ENCODE measurements at regions not wholly inside any gene's neighbourhood (a gene's known extent, or its start where the extent isn't known, plus 50 kb on each side); places are given as distances from the start of the nearest gene placed in this dataset.

DNA sequence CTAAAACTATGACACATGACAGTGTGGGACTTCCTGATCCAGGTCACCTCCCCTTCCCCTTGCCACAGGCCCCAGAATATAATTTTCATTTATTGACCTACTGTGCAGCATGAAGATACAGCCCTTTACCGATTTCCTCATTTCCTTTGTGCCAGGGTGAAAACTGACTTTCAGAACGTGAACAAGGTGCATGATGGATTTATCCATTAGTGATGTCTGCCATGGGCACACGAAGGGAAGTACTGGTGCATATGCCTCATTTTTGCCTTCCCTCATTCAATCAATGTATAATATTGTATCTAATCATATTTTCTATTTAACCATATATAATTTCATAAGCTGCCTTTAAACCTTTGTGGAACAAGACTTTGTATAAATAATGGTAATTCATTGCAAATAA, 144.4 kb upstream of the WNT4 start:
- TF ChIP-seq EZH2 (IDR thresholded peaks at IDR 0.05) (no peak), FOXP2 (optimal IDR thresholded peaks at IDR 0.05; ENCODE audit: control extremely low read depth, extremely low read length, insufficient read depth) (no peak)
- Histone ChIP-seq H3K36me3 (ENCODE audit: insufficient read depth, low read length) (no peaks in the 10 kb centered on the region), H3K27ac (no peak overlapping the region), H3K4me3 (no peak overlapping the region), H3K9me3 (ENCODE audit: low read depth, low read length) (no peaks in the 10 kb centered on the region), H3K9ac (ENCODE audit: insufficient read length) (no peak overlapping the region)
- DNase-seq (ENCODE audit: low read depth, low spot score): no peak

DNA sequence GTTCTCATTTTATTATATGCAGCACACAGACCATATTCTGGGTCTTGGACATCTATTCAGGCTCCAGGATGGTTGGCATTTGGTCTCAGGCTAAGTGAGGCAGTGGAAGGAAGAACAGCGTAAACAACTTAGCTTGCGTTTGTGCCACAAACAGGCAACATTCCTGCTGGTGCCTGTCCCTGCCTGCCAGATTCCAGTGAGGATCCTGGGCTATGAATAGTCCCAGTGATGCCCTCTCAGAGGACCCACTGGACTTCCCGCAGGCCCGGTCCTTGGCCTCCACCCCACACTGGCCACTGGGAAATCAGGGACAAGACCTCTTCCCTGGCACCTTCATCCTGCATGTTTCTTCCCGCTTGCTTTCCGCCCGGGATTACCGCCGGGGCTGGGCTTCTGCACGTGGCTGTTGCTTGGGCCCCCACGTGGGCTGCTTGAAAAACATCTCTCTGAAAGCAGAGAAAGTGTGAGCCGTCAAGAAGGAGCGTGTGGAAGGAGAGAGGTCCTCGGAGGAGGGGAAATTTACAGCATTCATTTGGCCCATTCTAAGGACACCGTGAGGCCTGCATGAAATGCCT, 145.1 kb upstream of the WNT4 start:
- H3K4me3 ChIP-seq: no peak overlapping the region
- no peak overlapping the region for H3K9ac ChIP-seq (ENCODE audit: insufficient read length)
- DNase-seq (ENCODE audit: low read depth, low spot score): no peak
- no peaks in the 10 kb centered on the region for H3K36me3 ChIP-seq (ENCODE audit: insufficient read depth, low read length)
- no peak overlapping the region for H3K27ac ChIP-seq
- TF ChIP-seq EZH2 (IDR thresholded peaks at IDR 0.05) (no peak), POLR2AphosphoS5 (IDR thresholded peaks at IDR 0.05; ENCODE audit: borderline replicate concordance, low read depth, low read length) (no peak), FOXP2 (optimal IDR thresholded peaks at IDR 0.05; ENCODE audit: control extremely low read depth, extremely low read length, insufficient read depth) (no peak)
- no peaks in the 10 kb centered on the region for H3K9me3 ChIP-seq (ENCODE audit: low read depth, low read length)

- no peak overlapping the region for H3K9ac ChIP-seq (ENCODE audit: insufficient read length)
- no peak for TF ChIP-seq POLR2AphosphoS5 (IDR thresholded peaks at IDR 0.05; ENCODE audit: borderline replicate concordance, low read depth, low read length)
- TF ChIP-seq EZH2 (IDR thresholded peaks at IDR 0.05): no peak
- TF ChIP-seq FOXP2 (optimal IDR thresholded peaks at IDR 0.05; ENCODE audit: control extremely low read depth, extremely low read length, insufficient read depth): no peak
Observed at GRCh38 chr1:22288593-22289241, 145.8 kb upstream of the WNT4 start.

DNA sequence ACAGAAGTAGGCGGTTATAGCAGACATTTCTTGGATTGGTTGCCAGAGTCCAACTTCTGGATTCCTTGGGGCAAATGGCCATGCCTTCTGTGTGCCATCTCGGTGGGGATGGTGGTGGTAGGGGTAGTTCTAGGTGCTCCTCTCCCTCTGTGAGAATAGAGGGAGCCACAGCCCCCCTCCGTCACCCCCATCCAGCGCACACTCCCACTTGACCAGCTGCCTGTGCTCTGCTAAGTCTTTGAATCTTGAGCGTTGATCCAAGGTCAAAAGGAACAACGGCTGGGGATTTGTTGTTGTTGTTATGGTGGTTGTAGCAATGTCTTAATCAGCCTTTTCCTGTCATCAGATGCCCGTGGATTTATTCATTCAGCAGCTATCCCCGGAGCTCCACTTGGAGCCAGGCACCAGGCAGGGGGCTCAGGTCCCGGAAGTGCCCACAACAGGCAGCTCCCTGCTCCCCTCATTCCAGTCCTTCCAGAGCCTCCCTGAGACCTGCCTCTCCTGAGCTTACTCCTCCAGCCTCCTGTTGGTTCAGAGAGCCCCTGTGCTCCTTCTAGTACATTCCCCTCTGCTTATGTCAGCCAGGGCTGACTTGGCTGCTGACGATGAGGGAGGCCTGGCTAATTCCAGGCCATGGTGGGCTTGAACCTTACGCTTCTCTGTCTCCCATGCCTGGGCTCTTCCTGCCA, 146.6 kb upstream of the WNT4 start:
- Histone ChIP-seq H3K9me3 (ENCODE audit: low read depth, low read length) (no peaks in the 10 kb centered on the region), H3K36me3 (ENCODE audit: insufficient read depth, low read length) (no peaks in the 10 kb centered on the region), H3K4me3 (no peak overlapping the region), H3K27ac (no peak overlapping the region), H3K9ac (ENCODE audit: insufficient read length) (no peak overlapping the region)
- no peak for DNase-seq (ENCODE audit: low read depth, low spot score)
- TF ChIP-seq EZH2 (IDR thresholded peaks at IDR 0.05) (no peak), POLR2AphosphoS5 (IDR thresholded peaks at IDR 0.05; ENCODE audit: borderline replicate concordance, low read depth, low read length) (no peak), FOXP2 (optimal IDR thresholded peaks at IDR 0.05; ENCODE audit: control extremely low read depth, extremely low read length, insufficient read depth) (no peak)

More at GRCh38 chr1:22288593-22289241, 145.8 kb upstream of the WNT4 start:
- no peak for DNase-seq (ENCODE audit: low read depth, low spot score)
- no peak overlapping the region for H3K27ac ChIP-seq
- H3K4me3 ChIP-seq: no peak overlapping the region
- H3K9me3 ChIP-seq (ENCODE audit: low read depth, low read length): no peaks in the 10 kb centered on the region
- H3K36me3 ChIP-seq (ENCODE audit: insufficient read depth, low read length): no peaks in the 10 kb centered on the region

GRCh38 chr1:22290157-22290556, 147.3 kb upstream of the WNT4 start:
- H3K9ac ChIP-seq (ENCODE audit: insufficient read length): no peak overlapping the region
- H3K27ac ChIP-seq: no peak overlapping the region
- no peak for TF ChIP-seq POLR2AphosphoS5 (IDR thresholded peaks at IDR 0.05; ENCODE audit: borderline replicate concordance, low read depth, low read length)
- TF ChIP-seq FOXP2 (optimal IDR thresholded peaks at IDR 0.05; ENCODE audit: control extremely low read depth, extremely low read length, insufficient read depth): no peak
- no peak for TF ChIP-seq EZH2 (IDR thresholded peaks at IDR 0.05)

DNA sequence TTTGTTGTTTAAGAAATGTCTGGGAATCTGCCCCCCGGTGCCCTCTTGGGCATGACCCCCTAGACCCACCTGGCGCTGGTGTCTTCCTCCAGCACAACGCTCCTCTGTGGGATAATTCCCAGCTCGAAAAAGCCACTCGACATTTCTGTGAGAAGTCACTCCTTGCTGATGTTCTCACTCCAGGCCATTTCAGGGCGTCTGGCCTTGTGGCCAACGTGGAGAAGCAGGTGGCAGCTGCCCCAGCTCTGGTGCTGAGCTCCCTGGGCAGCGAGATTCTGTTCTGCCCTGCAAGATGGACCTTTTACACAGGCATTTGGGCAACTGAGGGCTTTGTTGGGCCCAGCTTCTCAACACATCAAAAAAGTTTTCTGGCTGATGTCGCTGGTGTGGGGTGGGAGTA, 147.7 kb upstream of the WNT4 start:
- Histone ChIP-seq H3K27ac (no peak overlapping the region), H3K9me3 (ENCODE audit: low read depth, low read length) (no peaks in the 10 kb centered on the region), H3K4me3 (no peak overlapping the region), H3K9ac (ENCODE audit: insufficient read length) (no peak overlapping the region), H3K36me3 (ENCODE audit: insufficient read depth, low read length) (no peaks in the 10 kb centered on the region)
- TF ChIP-seq FOXP2 (optimal IDR thresholded peaks at IDR 0.05; ENCODE audit: control extremely low read depth, extremely low read length, insufficient read depth) (no peak), POLR2AphosphoS5 (IDR thresholded peaks at IDR 0.05; ENCODE audit: borderline replicate concordance, low read depth, low read length) (no peak), EZH2 (IDR thresholded peaks at IDR 0.05) (no peak)
- DNase-seq (ENCODE audit: low read depth, low spot score): no peak

More at GRCh38 chr1:22290157-22290556, 147.3 kb upstream of the WNT4 start:
- Histone ChIP-seq H3K36me3 (ENCODE audit: insufficient read depth, low read length) (no peaks in the 10 kb centered on the region), H3K4me3 (no peak overlapping the region), H3K9me3 (ENCODE audit: low read depth, low read length) (no peaks in the 10 kb centered on the region)
- DNase-seq (ENCODE audit: low read depth, low spot score): no peak

DNA sequence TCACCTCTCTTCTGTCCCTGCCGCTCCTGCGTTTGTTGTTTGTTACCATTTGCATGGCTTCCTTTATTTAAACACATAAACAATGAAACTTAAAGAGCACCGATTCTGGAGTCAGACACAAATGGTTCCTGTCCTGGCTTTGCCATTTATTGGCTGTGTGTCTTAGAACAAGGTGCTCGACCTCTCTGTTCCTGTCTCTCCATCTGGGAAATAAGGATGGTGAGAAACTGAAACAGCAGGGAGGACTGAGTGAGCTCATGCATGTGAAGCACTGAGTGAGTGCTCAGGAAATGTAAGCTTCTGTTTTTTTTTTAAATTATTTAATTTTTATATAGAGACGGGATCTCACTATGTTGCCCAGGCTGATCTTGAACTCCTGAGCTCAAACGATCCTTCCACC, 148.2 kb upstream of the WNT4 start:
- no peak overlapping the region for H3K27ac ChIP-seq
- no peak for DNase-seq (ENCODE audit: low read depth, low spot score)
- H3K9me3 ChIP-seq (ENCODE audit: low read depth, low read length): no peaks in the 10 kb centered on the region
- H3K9ac ChIP-seq (ENCODE audit: insufficient read length): no peak overlapping the region
- TF ChIP-seq EZH2 (IDR thresholded peaks at IDR 0.05) (no peak), FOXP2 (optimal IDR thresholded peaks at IDR 0.05; ENCODE audit: control extremely low read depth, extremely low read length, insufficient read depth) (no peak), POLR2AphosphoS5 (IDR thresholded peaks at IDR 0.05; ENCODE audit: borderline replicate concordance, low read depth, low read length) (no peak)
- no peak overlapping the region for H3K4me3 ChIP-seq
- no peaks in the 10 kb centered on the region for H3K36me3 ChIP-seq (ENCODE audit: insufficient read depth, low read length)

- no peaks in the 10 kb centered on the region for H3K36me3 ChIP-seq (ENCODE audit: insufficient read depth, low read length)
- no peak for DNase-seq (ENCODE audit: low read depth, low spot score)
- H3K27ac ChIP-seq: no peak overlapping the region
- no peaks in the 10 kb centered on the region for H3K9me3 ChIP-seq (ENCODE audit: low read depth, low read length)
- H3K9ac ChIP-seq (ENCODE audit: insufficient read length): no peak overlapping the region
- TF ChIP-seq POLR2AphosphoS5 (IDR thresholded peaks at IDR 0.05; ENCODE audit: borderline replicate concordance, low read depth, low read length) (no peak), EZH2 (IDR thresholded peaks at IDR 0.05) (no peak), FOXP2 (optimal IDR thresholded peaks at IDR 0.05; ENCODE audit: control extremely low read depth, extremely low read length, insufficient read depth) (no peak)
- no peak overlapping the region for H3K4me3 ChIP-seq
Observed at GRCh38 chr1:22291494-22291893, 148.6 kb upstream of the WNT4 start.
